ENCODE measurements at regions not wholly inside any gene's neighbourhood (a gene's known extent, or its start where the extent isn't known, plus 50 kb on each side); places are given as distances from the start of the nearest gene placed in this dataset.

DNA sequence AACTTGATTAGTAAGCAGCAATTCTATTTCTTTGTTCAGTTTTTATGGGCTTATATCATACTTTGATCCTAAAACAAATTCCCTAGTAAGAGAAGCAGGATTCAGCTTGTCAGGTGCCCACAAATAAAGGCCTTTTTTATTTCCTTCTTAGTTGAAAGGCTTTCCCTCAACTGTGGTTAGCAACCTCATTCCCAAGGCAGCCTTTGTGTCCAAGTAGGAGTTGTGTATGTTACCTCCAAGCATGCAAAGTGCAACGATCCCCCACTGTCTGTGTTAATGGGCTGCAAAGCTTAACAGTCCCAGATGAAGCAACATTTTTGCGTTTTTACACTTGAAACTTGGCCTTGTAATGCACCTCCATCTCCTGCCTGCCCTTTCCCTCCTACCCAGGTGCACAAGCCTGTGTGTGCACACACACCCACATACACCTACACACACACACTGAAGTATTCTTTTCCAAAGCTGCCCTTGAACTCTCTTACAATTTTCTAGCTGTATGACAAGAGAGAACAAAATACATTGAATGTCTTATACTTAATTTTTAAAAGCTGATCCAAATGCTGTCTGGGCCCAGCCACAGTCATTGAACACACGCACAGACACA is 278.2 kb downstream of the SNX13 start:
- ChIA-PET CTCF (no interaction called here), POLR2A (no interaction called here)
- intact Hi-C loops (cut with micrococcal nuclease; ENCODE audit: unreplicated experiment) (no loop called here), in situ Hi-C loops (cut with HindIII; ENCODE audit: low pct_unique_long_range_greater_than_20kb, low sequenced_read_pairs) (no loop called here)
- Histone ChIP-seq H3K27ac (ENCODE audit: low read length) (no peak overlapping the region), H3K36me3 (ENCODE audit: control insufficient read depth, insufficient read depth, low read length) (no peaks in the 10 kb centered on the region), H3K4me1 (ENCODE audit: control insufficient read depth, insufficient read depth, low read length) (no peaks in the 10 kb centered on the region), H3K4me3 (ENCODE audit: low read depth in 2 of 2, low read length in 2 of 2) (no peak overlapping the region), H3K27me3 (ENCODE audit: control insufficient read depth, insufficient read depth, low read length) (no peaks in the 10 kb centered on the region), H3K9me3 (ENCODE audit: control insufficient read depth, insufficient read depth, low read depth, low read length) (no peaks in the 10 kb centered on the region)
- no peak for ATAC-seq
- no peak for DNase-seq (ENCODE audit: low read depth, low spot score)
- no TSS peak for BruUV-seq (replicated peaks)
- no peak for TF ChIP-seq SIN3A (IDR thresholded peaks at IDR 0.05; ENCODE audit: borderline replicate concordance, insufficient read depth, low read depth, low read length)
- TF ChIP-seq, protein P1, sequence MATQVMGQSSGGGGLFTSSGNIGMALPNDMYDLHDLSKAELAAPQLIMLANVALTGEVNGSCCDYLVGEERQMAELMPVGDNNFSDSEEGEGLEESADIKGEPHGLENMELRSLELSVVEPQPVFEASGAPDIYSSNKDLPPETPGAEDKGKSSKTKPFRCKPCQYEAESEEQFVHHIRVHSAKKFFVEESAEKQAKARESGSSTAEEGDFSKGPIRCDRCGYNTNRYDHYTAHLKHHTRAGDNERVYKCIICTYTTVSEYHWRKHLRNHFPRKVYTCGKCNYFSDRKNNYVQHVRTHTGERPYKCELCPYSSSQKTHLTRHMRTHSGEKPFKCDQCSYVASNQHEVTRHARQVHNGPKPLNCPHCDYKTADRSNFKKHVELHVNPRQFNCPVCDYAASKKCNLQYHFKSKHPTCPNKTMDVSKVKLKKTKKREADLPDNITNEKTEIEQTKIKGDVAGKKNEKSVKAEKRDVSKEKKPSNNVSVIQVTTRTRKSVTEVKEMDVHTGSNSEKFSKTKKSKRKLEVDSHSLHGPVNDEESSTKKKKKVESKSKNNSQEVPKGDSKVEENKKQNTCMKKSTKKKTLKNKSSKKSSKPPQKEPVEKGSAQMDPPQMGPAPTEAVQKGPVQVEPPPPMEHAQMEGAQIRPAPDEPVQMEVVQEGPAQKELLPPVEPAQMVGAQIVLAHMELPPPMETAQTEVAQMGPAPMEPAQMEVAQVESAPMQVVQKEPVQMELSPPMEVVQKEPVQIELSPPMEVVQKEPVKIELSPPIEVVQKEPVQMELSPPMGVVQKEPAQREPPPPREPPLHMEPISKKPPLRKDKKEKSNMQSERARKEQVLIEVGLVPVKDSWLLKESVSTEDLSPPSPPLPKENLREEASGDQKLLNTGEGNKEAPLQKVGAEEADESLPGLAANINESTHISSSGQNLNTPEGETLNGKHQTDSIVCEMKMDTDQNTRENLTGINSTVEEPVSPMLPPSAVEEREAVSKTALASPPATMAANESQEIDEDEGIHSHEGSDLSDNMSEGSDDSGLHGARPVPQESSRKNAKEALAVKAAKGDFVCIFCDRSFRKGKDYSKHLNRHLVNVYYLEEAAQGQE (IDR thresholded peaks at IDR 0.05; ENCODE audit: insufficient read depth in 1 of 2, low read depth in 2 of 2, low read length in 1 of 2): no peak
- no peak for TF ChIP-seq POLR2AphosphoS5 (IDR thresholded peaks at IDR 0.05; ENCODE audit: low read depth, low read length)
- no peak for TF ChIP-seq CTCF (IDR thresholded peaks at IDR 0.05)
- TF ChIP-seq TCF7L2 (IDR thresholded peaks at IDR 0.05; ENCODE audit: low read depth, low read length): no peak

- Histone ChIP-seq H3K36me3 (ENCODE audit: control insufficient read depth, insufficient read depth, low read length) (no peaks in the 10 kb centered on the region), H3K9me3 (ENCODE audit: control insufficient read depth, insufficient read depth, low read depth, low read length) (no peaks in the 10 kb centered on the region), H3K27ac (ENCODE audit: low read length) (no peak overlapping the region), H3K4me3 (ENCODE audit: low read depth in 2 of 2, low read length in 2 of 2) (no peak overlapping the region), H3K4me1 (ENCODE audit: control insufficient read depth, insufficient read depth, low read length) (no peaks in the 10 kb centered on the region), H3K27me3 (ENCODE audit: control insufficient read depth, insufficient read depth, low read length) (no peaks in the 10 kb centered on the region)
- no peak for DNase-seq (ENCODE audit: low read depth, low spot score)
- BruUV-seq (replicated peaks): no TSS peak
- intact Hi-C loops (cut with micrococcal nuclease; ENCODE audit: unreplicated experiment): no loop called here
- ChIA-PET CTCF (no interaction called here), POLR2A (no interaction called here)
- TF ChIP-seq TCF7L2 (IDR thresholded peaks at IDR 0.05; ENCODE audit: low read depth, low read length) (no peak), SIN3A (IDR thresholded peaks at IDR 0.05; ENCODE audit: borderline replicate concordance, insufficient read depth, low read depth, low read length) (no peak), POLR2AphosphoS5 (IDR thresholded peaks at IDR 0.05; ENCODE audit: low read depth, low read length) (no peak), CTCF (IDR thresholded peaks at IDR 0.05) (no peak)
- TF ChIP-seq, protein P1 (IDR thresholded peaks at IDR 0.05; ENCODE audit: insufficient read depth in 1 of 2, low read depth in 2 of 2, low read length in 1 of 2): no peak
- in situ Hi-C loops (cut with HindIII; ENCODE audit: low pct_unique_long_range_greater_than_20kb, low sequenced_read_pairs): no loop called here
- ATAC-seq: no peak
These were observed 277.1 kb downstream of the SNX13 start for GRCh38 chr7:17663061-17663675.
